Ishikawa (cell line): ENCODE measurements at regions not wholly inside any gene's neighbourhood (a gene's known extent, or its start where the extent isn't known, plus 50 kb on each side); places are given as distances from the start of the nearest gene placed in this dataset.

Experiments
- EP300 ChIP-seq: IDR thresholded peaks from 2 replicates; pipeline ENCODE4 v1.6.1; 2012; ENCODE audit warnings: borderline replicate concordance
- RAD21 ChIP-seq: IDR thresholded peaks from 2 replicates; pipeline ENCODE4 v1.6.1; 2012; ENCODE audit warnings: low read depth
- TAF1 ChIP-seq: IDR thresholded peaks from 2 replicates; pipeline ENCODE4 v1.6.1; 2012; ENCODE audit warnings: low read depth, mild to moderate bottlenecking
- ZBTB7A ChIP-seq: IDR thresholded peaks from 2 replicates; pipeline ENCODE4 v1.6.1; 2012; ENCODE audit warnings: low read depth
- TF ChIP-seq, protein P1 (sequence below): IDR thresholded peaks from 2 replicates; pipeline ENCODE4 v1.6.1; 2012
- TF ChIP-seq, protein P2 (sequence below): IDR thresholded peaks from 2 replicates; pipeline ENCODE4 v1.6.1; 2012; ENCODE audit warnings: low read depth, mild to moderate bottlenecking

GRCh38 chr4:23242962-23243361, 550.2 kb downstream of the GBA3 start:
- TF ChIP-seq RAD21 (no peak), TAF1 (no peak), ZBTB7A (no peak), EP300 (no peak)
- TF ChIP-seq, protein P1, sequence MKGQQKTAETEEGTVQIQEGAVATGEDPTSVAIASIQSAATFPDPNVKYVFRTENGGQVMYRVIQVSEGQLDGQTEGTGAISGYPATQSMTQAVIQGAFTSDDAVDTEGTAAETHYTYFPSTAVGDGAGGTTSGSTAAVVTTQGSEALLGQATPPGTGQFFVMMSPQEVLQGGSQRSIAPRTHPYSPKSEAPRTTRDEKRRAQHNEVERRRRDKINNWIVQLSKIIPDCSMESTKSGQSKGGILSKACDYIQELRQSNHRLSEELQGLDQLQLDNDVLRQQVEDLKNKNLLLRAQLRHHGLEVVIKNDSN = no peak
- TF ChIP-seq, protein P2, sequence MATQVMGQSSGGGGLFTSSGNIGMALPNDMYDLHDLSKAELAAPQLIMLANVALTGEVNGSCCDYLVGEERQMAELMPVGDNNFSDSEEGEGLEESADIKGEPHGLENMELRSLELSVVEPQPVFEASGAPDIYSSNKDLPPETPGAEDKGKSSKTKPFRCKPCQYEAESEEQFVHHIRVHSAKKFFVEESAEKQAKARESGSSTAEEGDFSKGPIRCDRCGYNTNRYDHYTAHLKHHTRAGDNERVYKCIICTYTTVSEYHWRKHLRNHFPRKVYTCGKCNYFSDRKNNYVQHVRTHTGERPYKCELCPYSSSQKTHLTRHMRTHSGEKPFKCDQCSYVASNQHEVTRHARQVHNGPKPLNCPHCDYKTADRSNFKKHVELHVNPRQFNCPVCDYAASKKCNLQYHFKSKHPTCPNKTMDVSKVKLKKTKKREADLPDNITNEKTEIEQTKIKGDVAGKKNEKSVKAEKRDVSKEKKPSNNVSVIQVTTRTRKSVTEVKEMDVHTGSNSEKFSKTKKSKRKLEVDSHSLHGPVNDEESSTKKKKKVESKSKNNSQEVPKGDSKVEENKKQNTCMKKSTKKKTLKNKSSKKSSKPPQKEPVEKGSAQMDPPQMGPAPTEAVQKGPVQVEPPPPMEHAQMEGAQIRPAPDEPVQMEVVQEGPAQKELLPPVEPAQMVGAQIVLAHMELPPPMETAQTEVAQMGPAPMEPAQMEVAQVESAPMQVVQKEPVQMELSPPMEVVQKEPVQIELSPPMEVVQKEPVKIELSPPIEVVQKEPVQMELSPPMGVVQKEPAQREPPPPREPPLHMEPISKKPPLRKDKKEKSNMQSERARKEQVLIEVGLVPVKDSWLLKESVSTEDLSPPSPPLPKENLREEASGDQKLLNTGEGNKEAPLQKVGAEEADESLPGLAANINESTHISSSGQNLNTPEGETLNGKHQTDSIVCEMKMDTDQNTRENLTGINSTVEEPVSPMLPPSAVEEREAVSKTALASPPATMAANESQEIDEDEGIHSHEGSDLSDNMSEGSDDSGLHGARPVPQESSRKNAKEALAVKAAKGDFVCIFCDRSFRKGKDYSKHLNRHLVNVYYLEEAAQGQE = no peak
